ENCODE measurements at regions not wholly inside any gene's neighbourhood (a gene's known extent, or its start where the extent isn't known, plus 50 kb on each side); places are given as distances from the start of the nearest gene placed in this dataset.

DNA sequence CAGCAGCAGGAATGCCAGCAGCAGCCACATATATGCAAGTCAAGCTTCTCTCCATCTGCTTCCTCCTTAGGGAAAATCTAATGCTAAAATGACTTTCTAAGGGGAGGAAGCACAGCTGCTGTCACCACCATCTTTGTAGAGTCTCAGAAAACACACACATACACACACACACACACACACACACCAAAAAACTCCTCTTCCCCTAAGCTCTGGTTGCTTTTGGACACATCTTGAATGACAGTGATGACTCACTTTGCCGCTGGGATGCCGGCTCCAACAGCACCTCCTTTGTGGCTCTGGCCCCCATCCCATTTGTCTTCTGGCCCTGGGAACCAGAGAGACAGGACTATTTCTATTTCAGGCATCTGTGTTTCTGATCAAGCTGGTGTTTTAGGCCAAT is 124.8 kb upstream of the GOLIM4 start:
- TF ChIP-seq POLR2AphosphoS5 (IDR thresholded peaks at IDR 0.05; ENCODE audit: low read depth) (no peak), ZNF331 (CRISPR knock-in tag; IDR thresholded peaks at IDR 0.05; ENCODE audit: low read depth) (no peak), STAT1 (IDR thresholded peaks at IDR 0.05; ENCODE audit: unreplicated experiment) (no peak), EZH2 (IDR thresholded peaks at IDR 0.05; ENCODE audit: low read depth, unreplicated experiment) (no peak)
- TF ChIP-seq, protein P1, sequence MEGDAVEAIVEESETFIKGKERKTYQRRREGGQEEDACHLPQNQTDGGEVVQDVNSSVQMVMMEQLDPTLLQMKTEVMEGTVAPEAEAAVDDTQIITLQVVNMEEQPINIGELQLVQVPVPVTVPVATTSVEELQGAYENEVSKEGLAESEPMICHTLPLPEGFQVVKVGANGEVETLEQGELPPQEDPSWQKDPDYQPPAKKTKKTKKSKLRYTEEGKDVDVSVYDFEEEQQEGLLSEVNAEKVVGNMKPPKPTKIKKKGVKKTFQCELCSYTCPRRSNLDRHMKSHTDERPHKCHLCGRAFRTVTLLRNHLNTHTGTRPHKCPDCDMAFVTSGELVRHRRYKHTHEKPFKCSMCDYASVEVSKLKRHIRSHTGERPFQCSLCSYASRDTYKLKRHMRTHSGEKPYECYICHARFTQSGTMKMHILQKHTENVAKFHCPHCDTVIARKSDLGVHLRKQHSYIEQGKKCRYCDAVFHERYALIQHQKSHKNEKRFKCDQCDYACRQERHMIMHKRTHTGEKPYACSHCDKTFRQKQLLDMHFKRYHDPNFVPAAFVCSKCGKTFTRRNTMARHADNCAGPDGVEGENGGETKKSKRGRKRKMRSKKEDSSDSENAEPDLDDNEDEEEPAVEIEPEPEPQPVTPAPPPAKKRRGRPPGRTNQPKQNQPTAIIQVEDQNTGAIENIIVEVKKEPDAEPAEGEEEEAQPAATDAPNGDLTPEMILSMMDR (conservative IDR thresholded peaks at IDR 0.05; ENCODE audit: low read depth in 2 of 2), result no peak

Measured in GM23338 (cell line).